ENCODE measurements at regions not wholly inside any gene's neighbourhood (a gene's known extent, or its start where the extent isn't known, plus 50 kb on each side); places are given as distances from the start of the nearest gene placed in this dataset.

GRCh38 chr18:68525091-68525490 is 189.8 kb downstream of the TMX3 start:
- Histone ChIP-seq H3K36me3 (no peaks in the 10 kb centered on the region), H3K4me1 (ENCODE audit: insufficient read depth) (no peaks in the 10 kb centered on the region), H3K4me3 (no peak overlapping the region), H3K9me3 (no peaks in the 10 kb centered on the region), H3K27me3 (peaks cover 3% of the 10 kb centered on the region), H3K27ac (no peak overlapping the region)
- no peak for TF ChIP-seq POLR2A (IDR thresholded peaks at IDR 0.05)
- TF ChIP-seq, protein P1, sequence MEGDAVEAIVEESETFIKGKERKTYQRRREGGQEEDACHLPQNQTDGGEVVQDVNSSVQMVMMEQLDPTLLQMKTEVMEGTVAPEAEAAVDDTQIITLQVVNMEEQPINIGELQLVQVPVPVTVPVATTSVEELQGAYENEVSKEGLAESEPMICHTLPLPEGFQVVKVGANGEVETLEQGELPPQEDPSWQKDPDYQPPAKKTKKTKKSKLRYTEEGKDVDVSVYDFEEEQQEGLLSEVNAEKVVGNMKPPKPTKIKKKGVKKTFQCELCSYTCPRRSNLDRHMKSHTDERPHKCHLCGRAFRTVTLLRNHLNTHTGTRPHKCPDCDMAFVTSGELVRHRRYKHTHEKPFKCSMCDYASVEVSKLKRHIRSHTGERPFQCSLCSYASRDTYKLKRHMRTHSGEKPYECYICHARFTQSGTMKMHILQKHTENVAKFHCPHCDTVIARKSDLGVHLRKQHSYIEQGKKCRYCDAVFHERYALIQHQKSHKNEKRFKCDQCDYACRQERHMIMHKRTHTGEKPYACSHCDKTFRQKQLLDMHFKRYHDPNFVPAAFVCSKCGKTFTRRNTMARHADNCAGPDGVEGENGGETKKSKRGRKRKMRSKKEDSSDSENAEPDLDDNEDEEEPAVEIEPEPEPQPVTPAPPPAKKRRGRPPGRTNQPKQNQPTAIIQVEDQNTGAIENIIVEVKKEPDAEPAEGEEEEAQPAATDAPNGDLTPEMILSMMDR (IDR thresholded peaks at IDR 0.05): no peak
- TF ChIP-seq EP300 (IDR thresholded peaks at IDR 0.05): no peak
- intact Hi-C loops (cut with DNase I): no loop called here
- WGBS, 3 donors: 78 to 84% (median 83%) methylated on average over 2 of the region's 2 CpGs
- no peak for DNase-seq

GRCh38 chr18:68520406-68521075 is 194.4 kb downstream of the TMX3 start:
- H3K27ac ChIP-seq: no peak overlapping the region
- DNase-seq: no peak
- H3K4me3 ChIP-seq: no peak overlapping the region
- no peaks in the 10 kb centered on the region for H3K9me3 ChIP-seq
- no peaks in the 10 kb centered on the region for H3K36me3 ChIP-seq
- WGBS, 3 donors: 54 to 70% (median 64%) methylated on average over 6 of the region's 6 CpGs
- H3K27me3 ChIP-seq: no peaks in the 10 kb centered on the region
- intact Hi-C loops (cut with DNase I): no loop called here
- TF ChIP-seq, protein P1 (IDR thresholded peaks at IDR 0.05): no peak
- no peak for TF ChIP-seq EP300 (IDR thresholded peaks at IDR 0.05)
- no peak for TF ChIP-seq POLR2A (IDR thresholded peaks at IDR 0.05)
- H3K4me1 ChIP-seq (ENCODE audit: insufficient read depth): no peaks in the 10 kb centered on the region

DNA sequence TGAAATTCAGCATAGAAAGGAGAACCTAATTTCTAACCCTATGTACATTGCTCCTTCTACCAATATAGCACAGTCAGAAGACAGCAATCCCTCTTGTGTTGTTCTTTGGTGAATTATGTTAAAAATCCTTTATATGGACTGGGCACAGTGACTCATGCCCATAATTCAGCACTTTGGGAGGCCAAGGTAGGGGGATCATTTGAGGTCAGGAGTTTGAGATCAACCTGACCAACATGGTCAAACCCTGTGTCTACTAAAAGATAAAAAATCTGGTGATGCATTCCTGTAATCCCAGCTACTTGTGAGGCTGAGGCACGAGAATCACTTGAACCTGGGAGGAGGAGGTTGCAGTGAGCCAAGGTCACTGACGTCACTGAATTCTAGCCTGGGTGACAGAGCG is 195.6 kb downstream of the TMX3 start:
- Histone ChIP-seq H3K27ac (no peak overlapping the region), H3K36me3 (no peaks in the 10 kb centered on the region), H3K9me3 (no peaks in the 10 kb centered on the region), H3K4me1 (ENCODE audit: insufficient read depth) (no peaks in the 10 kb centered on the region), H3K4me3 (no peak overlapping the region), H3K27me3 (no peaks in the 10 kb centered on the region)
- WGBS, 3 donors: 49 to 69% (median 51%) methylated on average over 3 of the region's 3 CpGs
- TF ChIP-seq, protein P1 (IDR thresholded peaks at IDR 0.05): no peak
- TF ChIP-seq POLR2A (IDR thresholded peaks at IDR 0.05) (no peak), EP300 (IDR thresholded peaks at IDR 0.05) (no peak)
- intact Hi-C loops (cut with DNase I): no loop called here
- DNase-seq: no peak

GRCh38 chr18:68509902-68510301 is 205.0 kb downstream of the TMX3 start:
- TF ChIP-seq, protein P1 (IDR thresholded peaks at IDR 0.05): no peak
- TF ChIP-seq POLR2A (IDR thresholded peaks at IDR 0.05): no peak
- no peak for TF ChIP-seq EP300 (IDR thresholded peaks at IDR 0.05)
- 63 to 74% (median 72%) methylated on average over 2 of the region's 2 CpGs for WGBS, 3 donors
- Histone ChIP-seq H3K27ac (no peak overlapping the region), H3K9me3 (no peaks in the 10 kb centered on the region), H3K27me3 (no peaks in the 10 kb centered on the region), H3K4me3 (no peak overlapping the region), H3K4me1 (ENCODE audit: insufficient read depth) (no peaks in the 10 kb centered on the region), H3K36me3 (no peaks in the 10 kb centered on the region)
- intact Hi-C loops (cut with DNase I): no loop called here
- DNase-seq: no peak

Measured in ovary (tissue), 7 donors.